Glutamatergic neuron (in vitro differentiated cells): ENCODE measurements at regions not wholly inside any gene's neighbourhood (a gene's known extent, or its start where the extent isn't known, plus 50 kb on each side); places are given as distances from the start of the nearest gene placed in this dataset.

ENCODE experiments used
- DNase-seq: peaks from one replicate; pipeline ENCODE4 v3.0.0; 2022
- H3K27ac Mint-ChIP-seq: one replicate; pipeline ENCODE4 v1.8.0; 2020; ENCODE audit warnings: mild to moderate bottlenecking, mixed read lengths, inconsistent platforms; ENCODE audit not compliant: unreplicated experiment
- H3K27me3 Mint-ChIP-seq: one replicate; pipeline ENCODE4 v1.8.0; 2020; ENCODE audit warnings: mild to moderate bottlenecking, moderate library complexity, mixed read lengths, inconsistent platforms; ENCODE audit not compliant: unreplicated experiment
- H3K36me3 Mint-ChIP-seq: one replicate; pipeline ENCODE4 v1.8.0; 2020; ENCODE audit warnings: mild to moderate bottlenecking, mixed read lengths, inconsistent platforms; ENCODE audit not compliant: unreplicated experiment
- H3K4me1 Mint-ChIP-seq: one replicate; pipeline ENCODE4 v1.8.0; 2020; ENCODE audit warnings: mild to moderate bottlenecking, low read depth, mixed read lengths, inconsistent platforms; ENCODE audit not compliant: unreplicated experiment
- H3K4me3 Mint-ChIP-seq: one replicate; pipeline ENCODE4 v1.8.0; 2020; ENCODE audit warnings: mild to moderate bottlenecking, mixed read lengths, inconsistent platforms; ENCODE audit not compliant: unreplicated experiment
- H3K9me3 Mint-ChIP-seq: one replicate; pipeline ENCODE4 v1.8.0; 2020; ENCODE audit warnings: mild to moderate bottlenecking, moderate library complexity, mixed read lengths, inconsistent platforms; ENCODE audit not compliant: unreplicated experiment
- TF ChIP-seq, protein P1 (sequence below): fragments of 200-600 bp; sonication (generic); IDR thresholded peaks from one replicate; pipeline ENCODE4 v1.5.0; 2021; ENCODE audit not compliant: partially characterized antibody, unreplicated experiment

DNA sequence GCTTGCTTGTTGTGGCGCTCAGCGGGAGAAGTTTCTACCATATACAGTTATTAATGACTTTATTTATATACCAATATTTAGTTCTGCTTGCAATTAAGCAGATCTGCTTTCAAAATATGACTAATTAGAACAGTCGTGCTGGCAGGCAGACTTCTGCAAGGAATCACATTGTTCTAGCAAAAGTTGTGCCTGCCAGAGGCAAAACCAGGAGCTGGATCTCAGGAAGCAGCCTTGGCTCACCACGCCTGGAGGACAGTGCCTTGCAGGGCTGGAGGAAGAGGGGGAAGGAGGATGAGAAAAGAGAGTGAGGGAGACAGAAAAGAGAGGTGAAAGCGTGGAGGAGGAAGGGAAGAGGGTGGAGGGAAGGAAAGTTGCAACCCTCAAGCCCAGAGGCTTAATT, 160.3 kb downstream of the NUP210 start:
- Mint-ChIP-seq H3K27ac (no peak overlapping the region), H3K9me3 (peaks cover 4% of the 10 kb centered on the region), H3K27me3 (peaks cover 2% of the 10 kb centered on the region), H3K36me3 (no peaks in the 10 kb centered on the region), H3K4me3 (no peak overlapping the region), H3K4me1 (peaks cover 11% of the 10 kb centered on the region)
- TF ChIP-seq, protein P1, sequence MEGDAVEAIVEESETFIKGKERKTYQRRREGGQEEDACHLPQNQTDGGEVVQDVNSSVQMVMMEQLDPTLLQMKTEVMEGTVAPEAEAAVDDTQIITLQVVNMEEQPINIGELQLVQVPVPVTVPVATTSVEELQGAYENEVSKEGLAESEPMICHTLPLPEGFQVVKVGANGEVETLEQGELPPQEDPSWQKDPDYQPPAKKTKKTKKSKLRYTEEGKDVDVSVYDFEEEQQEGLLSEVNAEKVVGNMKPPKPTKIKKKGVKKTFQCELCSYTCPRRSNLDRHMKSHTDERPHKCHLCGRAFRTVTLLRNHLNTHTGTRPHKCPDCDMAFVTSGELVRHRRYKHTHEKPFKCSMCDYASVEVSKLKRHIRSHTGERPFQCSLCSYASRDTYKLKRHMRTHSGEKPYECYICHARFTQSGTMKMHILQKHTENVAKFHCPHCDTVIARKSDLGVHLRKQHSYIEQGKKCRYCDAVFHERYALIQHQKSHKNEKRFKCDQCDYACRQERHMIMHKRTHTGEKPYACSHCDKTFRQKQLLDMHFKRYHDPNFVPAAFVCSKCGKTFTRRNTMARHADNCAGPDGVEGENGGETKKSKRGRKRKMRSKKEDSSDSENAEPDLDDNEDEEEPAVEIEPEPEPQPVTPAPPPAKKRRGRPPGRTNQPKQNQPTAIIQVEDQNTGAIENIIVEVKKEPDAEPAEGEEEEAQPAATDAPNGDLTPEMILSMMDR, result no peak
- no peak for DNase-seq

DNA sequence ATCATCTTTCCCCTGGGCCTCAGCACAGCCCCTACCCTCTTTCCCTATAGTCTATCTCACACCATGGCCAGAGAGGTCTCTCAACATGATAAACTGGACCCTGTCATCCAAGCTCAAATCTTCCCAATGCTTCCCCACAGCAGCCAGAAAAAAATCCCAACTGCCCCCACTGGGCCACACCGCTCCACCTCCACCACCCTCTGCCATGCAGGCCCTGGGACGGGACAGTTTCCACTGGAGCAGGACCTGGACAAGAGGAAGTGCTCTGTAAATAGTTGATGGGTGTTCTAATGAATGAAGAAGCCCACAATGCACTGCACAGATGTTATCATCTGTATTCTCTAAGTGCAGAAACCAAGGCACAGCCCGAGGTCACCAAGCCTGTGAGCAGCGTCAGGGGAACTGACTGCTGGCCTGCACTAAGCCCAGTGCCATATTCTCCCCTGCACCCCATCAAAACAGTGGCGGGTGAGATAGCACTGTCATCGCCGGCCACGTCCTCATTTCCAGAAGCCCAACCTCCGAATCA, 161.1 kb downstream of the NUP210 start:
- H3K27ac Mint-ChIP-seq, result no peak overlapping the region
- peaks cover 2% of the 10 kb centered on the region for H3K9me3 Mint-ChIP-seq
- H3K27me3 Mint-ChIP-seq, result peaks cover 2% of the 10 kb centered on the region
- no peak for DNase-seq
- no peak overlapping the region for H3K4me3 Mint-ChIP-seq
- H3K36me3 Mint-ChIP-seq, result no peaks in the 10 kb centered on the region
- peaks cover 11% of the 10 kb centered on the region for H3K4me1 Mint-ChIP-seq
- TF ChIP-seq, protein P1, result no peak

DNA sequence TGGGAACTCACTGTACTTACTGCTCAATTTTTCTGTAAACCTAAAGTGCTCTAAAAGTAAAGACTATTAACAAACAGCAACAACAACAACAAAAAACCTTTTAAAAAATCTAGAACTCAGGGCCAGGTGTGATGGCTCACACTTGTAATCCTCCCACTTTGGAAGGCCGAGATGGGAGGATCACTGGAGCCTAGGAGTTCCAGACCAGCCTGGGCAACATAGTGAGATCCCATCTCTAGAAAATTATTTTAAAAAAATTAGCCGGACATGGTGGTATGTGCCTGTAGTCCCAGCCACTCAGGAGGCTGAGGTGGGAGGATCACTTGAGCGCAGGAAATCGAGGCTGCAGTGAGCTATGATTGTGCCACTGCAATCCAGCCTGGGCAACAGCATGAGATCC, 161.8 kb downstream of the NUP210 start:
- H3K27me3 Mint-ChIP-seq, result peaks cover 4% of the 10 kb centered on the region
- peaks cover 2% of the 10 kb centered on the region for H3K9me3 Mint-ChIP-seq
- no peaks in the 10 kb centered on the region for H3K36me3 Mint-ChIP-seq
- no peak overlapping the region for H3K27ac Mint-ChIP-seq
- TF ChIP-seq, protein P1, result no peak
- no peak overlapping the region for H3K4me3 Mint-ChIP-seq
- DNase-seq, result no peak
- peaks cover 11% of the 10 kb centered on the region for H3K4me1 Mint-ChIP-seq

DNA sequence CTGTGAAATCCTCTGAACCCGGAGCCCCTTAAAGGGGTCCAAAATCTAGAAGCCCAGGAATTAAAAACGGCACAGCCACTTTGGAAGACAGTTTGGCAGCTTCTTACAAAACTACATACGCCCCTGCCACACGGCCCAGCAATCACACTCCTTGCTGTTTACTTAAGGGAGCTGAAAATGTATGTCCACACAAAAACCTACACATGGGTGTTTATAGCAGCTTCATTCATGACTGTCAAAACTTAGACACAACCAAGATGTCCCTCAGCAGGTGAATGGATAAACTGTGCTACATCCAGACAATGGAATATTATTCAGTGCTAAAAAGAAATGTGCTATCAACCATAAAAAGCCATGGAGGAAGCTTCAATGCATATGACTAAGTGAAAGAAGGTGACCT, 162.5 kb downstream of the NUP210 start:
- Mint-ChIP-seq H3K4me1 (peaks cover 11% of the 10 kb centered on the region), H3K4me3 (no peak overlapping the region), H3K36me3 (no peaks in the 10 kb centered on the region), H3K27me3 (peaks cover 4% of the 10 kb centered on the region), H3K27ac (no peak overlapping the region), H3K9me3 (peaks cover 2% of the 10 kb centered on the region)
- TF ChIP-seq, protein P1, result no peak
- no peak for DNase-seq

DNA sequence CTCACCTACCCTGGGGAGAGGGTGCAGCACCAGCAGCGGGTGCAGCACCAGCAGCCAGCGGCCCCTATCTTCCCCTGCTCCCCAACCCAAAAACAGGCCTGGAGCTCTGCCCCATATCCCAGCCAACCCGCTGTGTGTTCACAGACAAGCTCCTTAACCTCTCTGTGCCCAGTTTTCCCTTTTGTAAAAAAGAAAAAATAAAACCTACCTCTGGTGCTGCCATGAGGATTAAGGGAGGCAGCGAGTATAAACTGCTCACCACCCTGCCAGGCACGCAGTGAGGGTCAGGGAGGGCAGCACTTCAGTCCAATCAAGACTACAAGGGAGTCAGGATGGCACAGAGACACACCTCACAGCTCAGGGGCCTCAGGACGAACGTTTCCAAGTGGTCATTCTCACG, 163.3 kb downstream of the NUP210 start:
- DNase-seq, result no peak
- Mint-ChIP-seq H3K36me3 (no peaks in the 10 kb centered on the region), H3K9me3 (peaks cover 2% of the 10 kb centered on the region), H3K4me1 (peaks cover 6% of the 10 kb centered on the region), H3K27me3 (peaks cover 4% of the 10 kb centered on the region), H3K27ac (no peak overlapping the region), H3K4me3 (no peak overlapping the region)
- TF ChIP-seq, protein P1, result no peak
